MM.1S (cell line): ENCODE measurements at regions not wholly inside any gene's neighbourhood (a gene's known extent, or its start where the extent isn't known, plus 50 kb on each side); places are given as distances from the start of the nearest gene placed in this dataset.

Experiments used
- DNase-seq: peaks from one replicate; pipeline ENCODE4 v3.0.0-alpha.2; 2015
- H2AFZ ChIP-seq: fragments of 300-600 bp; sonication (generic); 2 replicates; pipeline ENCODE4 v1.6.0; 2016; ENCODE audit warnings: antibody characterized with exemption, low read length
- H3F3A ChIP-seq: fragments of 300-600 bp; sonication (generic); 2 replicates; pipeline ENCODE4 v1.6.1; 2016; ENCODE audit warnings: mild to moderate bottlenecking, antibody characterized with exemption, low read length, moderate library complexity, mixed read lengths; ENCODE audit not compliant: insufficient read depth
- H3K27ac ChIP-seq: fragments of 300-600 bp; sonication (generic); 2 replicates; pipeline ENCODE4 v1.5.1; 2016; ENCODE audit warnings: mild to moderate bottlenecking, low read length
- H3K27me3 ChIP-seq: fragments of 300-600 bp; sonication (generic); replicated peaks from 2 replicates; pipeline ENCODE4 v1.6.0; 2016; ENCODE audit warnings: low read length; ENCODE audit not compliant: insufficient read depth
- H3K36me3 ChIP-seq: fragments of 300-600 bp; sonication (generic); replicated peaks from 2 replicates; pipeline ENCODE4 v1.6.1; 2016; ENCODE audit warnings: mild to moderate bottlenecking, low read length, mixed read lengths; ENCODE audit not compliant: insufficient read depth
- H3K4me1 ChIP-seq: fragments of 300-600 bp; sonication (generic); 2 replicates; pipeline ENCODE4 v1.6.1; 2016; ENCODE audit warnings: low read length, mixed read lengths
- H3K4me2 ChIP-seq: fragments of 300-600 bp; sonication (generic); 2 replicates; pipeline ENCODE4 v1.6.0; 2016; ENCODE audit warnings: low read depth, low read length
- H3K4me3 ChIP-seq: fragments of 300-600 bp; sonication (generic); 2 replicates; pipeline ENCODE4 v1.5.1; 2016; ENCODE audit warnings: low read length, mixed read lengths
- H3K79me2 ChIP-seq: fragments of 300-600 bp; sonication (generic); 2 replicates; pipeline ENCODE4 v1.6.1; 2016; ENCODE audit warnings: mixed run types, low read length, mixed read lengths
- H3K9ac ChIP-seq: fragments of 300-600 bp; sonication (generic); 2 replicates; pipeline ENCODE4 v1.6.1; 2016; ENCODE audit warnings: low read length, mixed read lengths
- H3K9me2 ChIP-seq: fragments of 300-600 bp; sonication (generic); replicated peaks from 2 replicates; pipeline ENCODE4 v1.6.1; 2016; ENCODE audit warnings: mild to moderate bottlenecking, low read length, mixed read lengths; ENCODE audit not compliant: insufficient read depth
- H3K9me3 ChIP-seq: fragments of 300-600 bp; sonication (generic); replicated peaks from 2 replicates; pipeline ENCODE4 v1.6.1; 2016; ENCODE audit warnings: mild to moderate bottlenecking, low read length, mixed read lengths; ENCODE audit not compliant: insufficient read depth
- H4K20me1 ChIP-seq: fragments of 300-600 bp; sonication (generic); 2 replicates; pipeline ENCODE4 v1.6.1; 2016; ENCODE audit warnings: mild to moderate bottlenecking, low read length, moderate library complexity, mixed read lengths; ENCODE audit not compliant: insufficient read depth
- EZH2 ChIP-seq: fragments of 300-600 bp; sonication (generic); optimal IDR thresholded peaks from 2 replicates; pipeline ENCODE3; 2017; ENCODE audit warnings: low read depth, mild to moderate bottlenecking, antibody characterized with exemption, low read length, mixed read lengths
- EZH2phosphoT487 ChIP-seq: fragments of 300-600 bp; sonication (generic); IDR thresholded peaks from 2 replicates; pipeline ENCODE4 v1.6.1; 2018; ENCODE audit warnings: antibody characterized with exemption, low read length
- TF ChIP-seq, protein P1 (sequence below): fragments of 300-600 bp; sonication (generic); IDR thresholded peaks from 2 replicates; pipeline ENCODE4 v1.5.1; 2016; ENCODE audit warnings: antibody characterized with exemption, low read length, mixed read lengths

GRCh38 chr18:25568986-25569385 lies 217.0 kb upstream of the ZNF521 start:
- H4K20me1 ChIP-seq: no peaks in the 10 kb centered on the region
- no peaks in the 10 kb centered on the region for H3K4me1 ChIP-seq
- H3K27me3 ChIP-seq: no peaks in the 10 kb centered on the region
- no peaks in the 10 kb centered on the region for H3K9me3 ChIP-seq
- no peak for DNase-seq
- no peak overlapping the region for H3K27ac ChIP-seq
- no peaks in the 10 kb centered on the region for H3K9me2 ChIP-seq
- no peak overlapping the region for H3K4me2 ChIP-seq
- no peak overlapping the region for H2AFZ ChIP-seq
- no peak overlapping the region for H3K9ac ChIP-seq
- H3F3A ChIP-seq: no peaks in the 10 kb centered on the region
- no peak for TF ChIP-seq EZH2
- TF ChIP-seq EZH2phosphoT487: no peak
- TF ChIP-seq, protein P1, sequence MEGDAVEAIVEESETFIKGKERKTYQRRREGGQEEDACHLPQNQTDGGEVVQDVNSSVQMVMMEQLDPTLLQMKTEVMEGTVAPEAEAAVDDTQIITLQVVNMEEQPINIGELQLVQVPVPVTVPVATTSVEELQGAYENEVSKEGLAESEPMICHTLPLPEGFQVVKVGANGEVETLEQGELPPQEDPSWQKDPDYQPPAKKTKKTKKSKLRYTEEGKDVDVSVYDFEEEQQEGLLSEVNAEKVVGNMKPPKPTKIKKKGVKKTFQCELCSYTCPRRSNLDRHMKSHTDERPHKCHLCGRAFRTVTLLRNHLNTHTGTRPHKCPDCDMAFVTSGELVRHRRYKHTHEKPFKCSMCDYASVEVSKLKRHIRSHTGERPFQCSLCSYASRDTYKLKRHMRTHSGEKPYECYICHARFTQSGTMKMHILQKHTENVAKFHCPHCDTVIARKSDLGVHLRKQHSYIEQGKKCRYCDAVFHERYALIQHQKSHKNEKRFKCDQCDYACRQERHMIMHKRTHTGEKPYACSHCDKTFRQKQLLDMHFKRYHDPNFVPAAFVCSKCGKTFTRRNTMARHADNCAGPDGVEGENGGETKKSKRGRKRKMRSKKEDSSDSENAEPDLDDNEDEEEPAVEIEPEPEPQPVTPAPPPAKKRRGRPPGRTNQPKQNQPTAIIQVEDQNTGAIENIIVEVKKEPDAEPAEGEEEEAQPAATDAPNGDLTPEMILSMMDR: no peak
- no peak overlapping the region for H3K4me3 ChIP-seq
- H3K79me2 ChIP-seq: no peaks in the 10 kb centered on the region
- no peaks in the 10 kb centered on the region for H3K36me3 ChIP-seq

DNA sequence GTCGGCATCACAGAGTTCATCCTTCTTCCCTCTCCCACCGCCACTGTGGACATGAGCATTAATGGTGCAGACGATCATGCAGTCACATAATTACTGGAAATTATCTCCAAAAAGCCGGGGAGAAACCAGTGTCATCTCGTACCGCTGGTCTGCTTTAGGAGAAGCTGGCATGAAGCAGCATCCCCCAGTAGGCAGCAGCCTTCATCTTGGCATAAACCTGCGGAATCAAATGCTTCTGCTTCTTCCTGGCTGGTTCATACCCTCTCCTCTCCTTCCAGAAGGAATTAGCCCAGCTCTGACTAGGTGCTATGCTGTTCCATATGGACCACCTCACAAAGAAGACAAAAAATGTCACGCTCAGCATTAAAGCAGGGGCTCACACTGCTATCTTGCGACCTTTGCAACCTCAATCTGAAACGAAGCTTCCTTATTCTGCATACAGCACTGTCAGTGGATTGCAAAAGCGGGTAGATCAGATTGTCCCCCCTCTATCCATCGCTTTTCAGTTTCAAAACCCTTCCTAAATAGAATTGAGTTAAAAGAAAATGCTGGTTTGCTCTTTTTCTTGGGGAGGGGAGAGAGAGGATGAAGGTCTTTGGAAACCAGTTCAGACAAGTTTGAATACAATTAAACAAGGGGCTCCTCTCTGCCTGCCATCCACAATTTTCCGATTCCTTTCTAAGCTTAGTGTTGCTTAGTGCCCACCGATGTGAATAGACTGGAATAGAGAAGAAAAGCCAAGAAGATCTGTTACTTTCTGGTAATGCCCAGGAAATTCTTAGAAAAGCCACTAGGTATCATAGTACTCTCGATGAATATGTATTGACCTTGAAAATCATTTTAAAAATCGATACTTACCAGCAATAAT lies 212.1 kb upstream of the ZNF521 start:
- H3K79me2 ChIP-seq: no peaks in the 10 kb centered on the region
- no peak for DNase-seq
- H3K27ac ChIP-seq: no peak overlapping the region
- no peaks in the 10 kb centered on the region for H4K20me1 ChIP-seq
- H3K9ac ChIP-seq: no peak overlapping the region
- no peaks in the 10 kb centered on the region for H3K4me1 ChIP-seq
- no peak overlapping the region for H3K4me2 ChIP-seq
- H3K27me3 ChIP-seq: no peaks in the 10 kb centered on the region
- no peak overlapping the region for H2AFZ ChIP-seq
- H3K4me3 ChIP-seq: no peak overlapping the region
- TF ChIP-seq EZH2: no peak
- no peak for TF ChIP-seq EZH2phosphoT487
- TF ChIP-seq, protein P1: no peak
- H3K9me2 ChIP-seq: no peaks in the 10 kb centered on the region
- no peaks in the 10 kb centered on the region for H3F3A ChIP-seq
- no peaks in the 10 kb centered on the region for H3K9me3 ChIP-seq
- no peaks in the 10 kb centered on the region for H3K36me3 ChIP-seq

GRCh38 chr18:25563346-25563745 lies 211.4 kb upstream of the ZNF521 start:
- no peaks in the 10 kb centered on the region for H3K9me3 ChIP-seq
- no peaks in the 10 kb centered on the region for H3K79me2 ChIP-seq
- no peak overlapping the region for H2AFZ ChIP-seq
- H3K4me2 ChIP-seq: no peak overlapping the region
- H3K27me3 ChIP-seq: no peaks in the 10 kb centered on the region
- no peaks in the 10 kb centered on the region for H3K9me2 ChIP-seq
- H4K20me1 ChIP-seq: no peaks in the 10 kb centered on the region
- no peak for DNase-seq
- no peaks in the 10 kb centered on the region for H3K4me1 ChIP-seq
- H3K4me3 ChIP-seq: no peak overlapping the region
- no peak overlapping the region for H3K9ac ChIP-seq
- H3K27ac ChIP-seq: no peak overlapping the region
- TF ChIP-seq EZH2phosphoT487 (no peak), EZH2 (no peak)
- TF ChIP-seq, protein P1: no peak
- no peaks in the 10 kb centered on the region for H3F3A ChIP-seq
- H3K36me3 ChIP-seq: no peaks in the 10 kb centered on the region
